Activated naive CD8-positive, alpha-beta T cell treated with anti-CD3 and anti-CD28 coated beads, Interleukin-2, amount 10 ng/mL, durations not matched to agents 7 days and 5 days (primary cell): ENCODE measurements at regions not wholly inside any gene's neighbourhood (a gene's known extent, or its start where the extent isn't known, plus 50 kb on each side); places are given as distances from the start of the nearest gene placed in this dataset.

Experiments
- ATAC-seq: fragments of 150-1000 bp; cut with Tn5 transposase; one replicate; pipeline ENCODE4 v1.10.0; 2021; ENCODE audit warnings: low read depth, moderate library complexity
- POLR2A ChIA-PET: fragments of 350-600 bp; sonication (Branson Sonifier 250); formaldehyde crosslinking; loops from one replicate; lab custom pipeline; 2021; ENCODE audit warnings: antibody characterized with exemption; lab: Charles Lee
- DNase-seq: peaks from one replicate; pipeline ENCODE4 v3.0.0; 2021
- H3K27ac Mint-ChIP-seq: one replicate; pipeline ENCODE4 v1.8.0; 2022; ENCODE audit warnings: mild to moderate bottlenecking, mixed read lengths
- H3K27me3 Mint-ChIP-seq: one replicate; pipeline ENCODE4 v1.8.0; 2022; ENCODE audit warnings: mild to moderate bottlenecking, moderate library complexity, mixed read lengths
- H3K36me3 Mint-ChIP-seq: one replicate; pipeline ENCODE4 v1.8.0; 2021; ENCODE audit warnings: mild to moderate bottlenecking, mixed read lengths
- H3K4me1 Mint-ChIP-seq: one replicate; pipeline ENCODE4 v1.8.0; 2021; ENCODE audit warnings: mixed read lengths
- H3K4me3 Mint-ChIP-seq: one replicate; pipeline ENCODE4 v1.8.0; 2022; ENCODE audit warnings: mild to moderate bottlenecking, moderate library complexity, mixed read lengths
- H3K9me3 Mint-ChIP-seq: one replicate; pipeline ENCODE4 v1.8.0; 2021; ENCODE audit warnings: mixed read lengths

- Mint-ChIP-seq H3K4me1 (no peaks in the 10 kb centered on the region), H3K4me3 (no peak overlapping the region), H3K9me3 (no peaks in the 10 kb centered on the region), H3K27me3 (peaks cover 11% of the 10 kb centered on the region), H3K27ac (no peak overlapping the region), H3K36me3 (no peaks in the 10 kb centered on the region)
- POLR2A ChIA-PET, result no interaction called here
- no peak for ATAC-seq
- no peak for DNase-seq
These were observed 67.8 kb upstream of the MAP4K3 start for GRCh38 chr2:39504790-39505335.

DNA sequence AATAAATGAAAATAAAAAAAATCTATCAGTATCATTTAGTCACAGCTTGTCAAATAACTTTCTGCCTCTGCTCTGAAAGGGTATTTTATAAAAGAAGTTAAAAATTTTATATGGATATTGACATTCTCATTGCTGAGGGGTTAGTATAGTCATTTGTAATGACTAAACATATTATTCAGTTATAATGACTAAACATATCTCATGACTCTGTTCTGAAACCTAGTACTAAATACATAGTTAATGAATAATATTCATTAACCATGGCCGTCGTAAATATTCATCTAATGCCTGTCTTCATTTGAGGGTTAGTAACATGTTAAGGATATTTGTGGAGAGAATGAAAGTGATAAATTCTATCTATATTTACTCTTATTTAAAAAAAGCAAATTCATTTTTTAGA, 69.1 kb upstream of the MAP4K3 start:
- H3K27me3 Mint-ChIP-seq, result peaks cover 11% of the 10 kb centered on the region
- DNase-seq, result no peak
- POLR2A ChIA-PET, result no interaction called here

DNA sequence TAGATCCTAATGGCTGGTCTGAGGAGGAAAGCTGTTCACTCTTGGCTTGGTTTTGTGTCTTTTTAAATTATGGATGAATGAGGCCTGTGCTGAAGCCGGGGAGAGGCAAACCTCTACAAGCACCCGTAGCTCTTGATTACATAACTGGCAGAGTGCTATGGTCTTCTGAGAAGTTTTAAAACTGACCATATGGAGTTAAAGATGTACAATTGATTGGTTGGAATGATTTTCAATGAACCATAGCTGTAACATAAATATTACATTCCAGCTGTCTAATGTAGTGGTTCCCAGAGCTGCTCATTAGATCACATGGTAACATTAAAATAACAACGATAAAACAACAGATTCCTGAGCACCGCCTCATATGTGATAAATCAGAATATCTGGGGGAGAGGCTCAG, 71.1 kb upstream of the MAP4K3 start:
- ATAC-seq (no peak), DNase-seq (no peak)
- Mint-ChIP-seq H3K4me3 (no peak overlapping the region), H3K27ac (no peak overlapping the region), H3K36me3 (no peaks in the 10 kb centered on the region), H3K4me1 (no peaks in the 10 kb centered on the region), H3K9me3 (no peaks in the 10 kb centered on the region), H3K27me3 (peaks cover 5% of the 10 kb centered on the region)
- POLR2A ChIA-PET, result no interaction called here

More for the DNA sequence above, 69.1 kb upstream of the MAP4K3 start:
- Mint-ChIP-seq H3K9me3 (no peaks in the 10 kb centered on the region), H3K36me3 (no peaks in the 10 kb centered on the region), H3K4me1 (no peaks in the 10 kb centered on the region), H3K27ac (no peak overlapping the region), H3K4me3 (no peak overlapping the region)
- no peak for ATAC-seq

DNA sequence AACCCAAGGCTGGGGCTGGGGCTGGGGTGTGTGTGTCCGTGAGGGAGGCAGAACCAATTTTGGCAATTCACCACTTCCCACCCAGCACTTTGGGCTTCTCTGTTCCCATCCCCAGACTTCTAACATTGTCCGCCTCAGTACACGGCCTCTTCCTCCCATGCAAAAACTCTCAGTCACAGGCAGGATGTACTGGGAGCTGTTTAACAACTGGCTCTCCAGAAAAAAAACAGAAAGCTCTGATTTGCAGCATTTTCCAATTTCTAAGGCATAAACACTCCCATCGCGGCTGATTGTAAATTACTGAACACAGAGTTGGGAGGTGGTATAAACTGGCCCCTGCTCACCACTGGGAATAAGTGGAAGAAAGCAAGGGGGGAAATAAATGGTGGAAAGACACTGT, 73.1 kb upstream of the MAP4K3 start:
- Mint-ChIP-seq H3K27me3 (no peaks in the 10 kb centered on the region), H3K36me3 (no peaks in the 10 kb centered on the region), H3K4me3 (no peak overlapping the region), H3K27ac (no peak overlapping the region), H3K9me3 (no peaks in the 10 kb centered on the region), H3K4me1 (peaks cover 10% of the 10 kb centered on the region)
- no peak for DNase-seq
- no peak for ATAC-seq
- POLR2A ChIA-PET, result interaction anchor here (0.6 kb wide), 1 partner anchor 307 kb away, joined by 4 read pairs; no protein-coding TSS in a partner anchor

- Mint-ChIP-seq H3K9me3 (no peaks in the 10 kb centered on the region), H3K36me3 (no peaks in the 10 kb centered on the region), H3K27me3 (no peaks in the 10 kb centered on the region), H3K4me3 (no peak overlapping the region), H3K27ac (no peak overlapping the region), H3K4me1 (peaks cover 13% of the 10 kb centered on the region)
- no peak for ATAC-seq
- POLR2A ChIA-PET, result no interaction called here
- DNase-seq, result no peak
These were observed 74.1 kb upstream of the MAP4K3 start for GRCh38 chr2:39511219-39511604.

DNA sequence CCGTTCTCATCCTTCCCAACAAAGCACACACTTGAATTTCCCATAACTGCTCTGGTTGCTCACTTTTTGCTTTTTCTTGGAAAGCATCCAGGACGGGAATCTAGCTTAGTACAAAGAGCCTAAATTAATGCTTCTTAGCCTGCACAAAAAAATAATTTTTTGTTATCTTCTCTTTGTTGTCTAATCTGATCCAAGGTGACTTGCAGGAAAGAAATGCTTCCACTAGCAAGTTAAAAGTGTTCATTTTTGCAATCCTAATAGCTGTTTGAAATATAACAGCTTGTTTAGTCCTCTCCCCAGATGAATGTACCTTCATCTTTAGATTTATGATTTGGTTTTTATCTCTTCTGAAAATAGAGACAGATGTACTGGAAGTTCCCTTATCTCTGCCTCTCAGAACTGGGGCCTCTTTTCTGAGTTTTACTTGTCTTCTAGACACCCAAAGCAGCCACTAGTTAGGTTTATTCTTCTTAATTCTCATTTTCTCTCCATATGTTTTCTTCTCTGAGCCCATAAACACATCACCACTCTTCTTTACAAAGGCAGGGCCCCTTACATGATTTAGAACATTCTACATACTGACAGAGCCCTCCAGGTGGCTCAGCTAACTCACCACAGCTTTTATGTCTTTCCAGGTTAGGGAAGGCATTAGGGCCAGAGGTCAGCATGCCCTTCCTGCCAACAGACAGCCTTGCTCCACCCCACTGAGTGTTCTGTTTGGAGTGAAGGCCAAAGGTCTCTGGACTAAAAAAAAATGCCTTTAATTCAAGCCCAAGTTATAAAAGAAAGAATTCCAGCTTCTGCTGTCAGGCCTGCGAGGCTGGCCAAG, 74.7 kb upstream of the MAP4K3 start:
- POLR2A ChIA-PET, result no interaction called here
- Mint-ChIP-seq H3K36me3 (no peaks in the 10 kb centered on the region), H3K9me3 (no peaks in the 10 kb centered on the region), H3K27ac (no peak overlapping the region), H3K4me3 (no peak overlapping the region), H3K4me1 (peaks cover 13% of the 10 kb centered on the region), H3K27me3 (no peaks in the 10 kb centered on the region)
- no peak for DNase-seq
- no peak for ATAC-seq

GRCh38 chr2:39512434-39512935, 75.4 kb upstream of the MAP4K3 start:
- H3K4me3 Mint-ChIP-seq, result no peak overlapping the region
- H3K9me3 Mint-ChIP-seq, result no peaks in the 10 kb centered on the region
- peaks cover 13% of the 10 kb centered on the region for H3K4me1 Mint-ChIP-seq
- DNase-seq (no peak), ATAC-seq (no peak)
- H3K27me3 Mint-ChIP-seq, result no peaks in the 10 kb centered on the region
- POLR2A ChIA-PET, result no interaction called here
- no peak overlapping the region for H3K27ac Mint-ChIP-seq
- no peaks in the 10 kb centered on the region for H3K36me3 Mint-ChIP-seq

GRCh38 chr2:39512941-39513340, 75.9 kb upstream of the MAP4K3 start:
- peaks cover 13% of the 10 kb centered on the region for H3K4me1 Mint-ChIP-seq
- no peak for ATAC-seq
- POLR2A ChIA-PET, result no interaction called here
- no peak for DNase-seq
- H3K9me3 Mint-ChIP-seq, result no peaks in the 10 kb centered on the region
- H3K36me3 Mint-ChIP-seq, result no peaks in the 10 kb centered on the region
- no peaks in the 10 kb centered on the region for H3K27me3 Mint-ChIP-seq
- no peak overlapping the region for H3K4me3 Mint-ChIP-seq
- H3K27ac Mint-ChIP-seq, result no peak overlapping the region

DNA sequence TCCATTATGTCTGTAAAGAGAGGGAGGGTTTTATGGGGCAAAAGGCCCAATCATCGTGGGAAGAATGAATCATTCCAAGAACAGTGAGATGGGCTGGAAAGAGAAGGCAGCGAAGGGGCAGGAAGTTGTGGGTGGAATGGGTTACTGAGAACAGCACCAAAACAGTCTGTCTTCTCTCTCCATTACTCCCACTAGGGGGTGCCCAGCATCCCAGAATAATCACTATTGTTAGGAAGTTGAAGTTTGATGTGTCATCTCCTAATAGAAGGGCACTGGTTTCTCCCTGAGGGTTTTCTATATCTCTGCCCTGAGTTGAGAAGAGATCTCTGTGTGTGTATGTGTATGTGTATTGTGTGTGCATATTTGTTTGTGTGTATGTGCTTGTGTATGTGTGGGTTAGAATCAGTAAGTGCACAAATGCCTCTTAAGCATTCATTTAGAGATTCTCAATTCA, 76.6 kb upstream of the MAP4K3 start:
- Mint-ChIP-seq H3K27ac (no peak overlapping the region), H3K9me3 (no peaks in the 10 kb centered on the region), H3K4me1 (peaks cover 13% of the 10 kb centered on the region), H3K4me3 (no peak overlapping the region), H3K36me3 (no peaks in the 10 kb centered on the region), H3K27me3 (no peaks in the 10 kb centered on the region)
- POLR2A ChIA-PET, result no interaction called here
- DNase-seq, result no peak
- peak; percentile 82 for ATAC-seq

DNA sequence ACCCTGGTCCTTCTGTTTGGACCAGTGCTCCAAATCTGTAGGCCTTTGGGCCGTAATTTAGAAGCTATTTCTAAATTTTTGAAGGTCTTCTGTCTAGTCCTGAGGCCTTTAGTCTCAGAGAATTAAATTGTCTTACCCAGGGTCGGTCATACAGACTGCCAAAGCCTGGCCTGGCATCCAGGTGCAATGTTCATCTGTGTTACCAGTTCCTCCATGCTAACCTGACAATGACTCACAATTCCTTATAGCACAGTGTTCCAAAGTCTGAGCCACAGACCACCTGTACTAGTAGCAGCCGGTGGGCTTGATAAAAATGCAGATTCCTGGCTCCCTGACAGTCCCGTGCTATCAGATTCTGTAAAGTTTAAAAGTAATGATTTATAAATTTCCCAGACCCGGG, 77.7 kb upstream of the MAP4K3 start:
- Mint-ChIP-seq H3K36me3 (no peaks in the 10 kb centered on the region), H3K27me3 (no peaks in the 10 kb centered on the region), H3K9me3 (no peaks in the 10 kb centered on the region), H3K27ac (no peak overlapping the region), H3K4me3 (no peak overlapping the region), H3K4me1 (peaks cover 13% of the 10 kb centered on the region)
- no peak for ATAC-seq
- POLR2A ChIA-PET, result no interaction called here
- DNase-seq, result no peak

DNA sequence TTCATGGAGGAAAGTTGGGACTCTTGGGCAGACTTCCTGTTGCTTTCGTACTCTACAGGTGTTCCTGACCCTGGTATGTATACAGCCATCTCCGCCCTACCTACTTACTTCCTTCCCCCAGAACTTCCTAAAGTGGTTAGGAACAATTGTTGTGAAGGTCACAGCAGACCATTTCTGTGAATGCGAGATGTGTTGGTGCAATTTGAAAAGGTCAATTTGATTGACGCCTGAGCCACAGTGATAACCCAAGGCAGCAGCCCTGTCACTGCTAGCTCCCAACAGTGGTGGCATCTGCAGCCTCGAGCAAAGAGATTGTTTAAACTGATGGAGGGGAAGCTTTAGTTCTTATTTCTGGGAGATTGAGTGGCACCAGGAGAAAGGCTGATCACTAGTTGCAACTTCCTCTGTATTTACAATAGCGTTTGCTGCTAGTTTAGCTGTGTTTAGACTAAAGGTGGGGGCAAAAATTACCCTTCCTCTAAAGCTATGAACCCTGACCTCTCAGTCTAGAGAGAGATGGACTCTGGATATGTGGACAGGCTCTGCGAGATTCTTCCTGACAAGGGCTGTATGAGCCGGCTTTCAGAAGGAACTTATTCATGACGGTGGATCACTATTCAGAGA, 78.3 kb upstream of the MAP4K3 start:
- Mint-ChIP-seq H3K4me1 (peaks cover 13% of the 10 kb centered on the region), H3K9me3 (peaks cover 2% of the 10 kb centered on the region), H3K27ac (no peak overlapping the region), H3K36me3 (no peaks in the 10 kb centered on the region), H3K27me3 (no peaks in the 10 kb centered on the region), H3K4me3 (no peak overlapping the region)
- POLR2A ChIA-PET, result no interaction called here
- ATAC-seq (no peak), DNase-seq (no peak)

GRCh38 chr2:39515897-39516346, 78.8 kb upstream of the MAP4K3 start:
- POLR2A ChIA-PET, result no interaction called here
- Mint-ChIP-seq H3K9me3 (peaks cover 2% of the 10 kb centered on the region), H3K4me3 (no peak overlapping the region), H3K4me1 (peaks cover 13% of the 10 kb centered on the region), H3K27ac (no peak overlapping the region), H3K27me3 (no peaks in the 10 kb centered on the region), H3K36me3 (no peaks in the 10 kb centered on the region)
- ATAC-seq (no peak), DNase-seq (no peak)

DNA sequence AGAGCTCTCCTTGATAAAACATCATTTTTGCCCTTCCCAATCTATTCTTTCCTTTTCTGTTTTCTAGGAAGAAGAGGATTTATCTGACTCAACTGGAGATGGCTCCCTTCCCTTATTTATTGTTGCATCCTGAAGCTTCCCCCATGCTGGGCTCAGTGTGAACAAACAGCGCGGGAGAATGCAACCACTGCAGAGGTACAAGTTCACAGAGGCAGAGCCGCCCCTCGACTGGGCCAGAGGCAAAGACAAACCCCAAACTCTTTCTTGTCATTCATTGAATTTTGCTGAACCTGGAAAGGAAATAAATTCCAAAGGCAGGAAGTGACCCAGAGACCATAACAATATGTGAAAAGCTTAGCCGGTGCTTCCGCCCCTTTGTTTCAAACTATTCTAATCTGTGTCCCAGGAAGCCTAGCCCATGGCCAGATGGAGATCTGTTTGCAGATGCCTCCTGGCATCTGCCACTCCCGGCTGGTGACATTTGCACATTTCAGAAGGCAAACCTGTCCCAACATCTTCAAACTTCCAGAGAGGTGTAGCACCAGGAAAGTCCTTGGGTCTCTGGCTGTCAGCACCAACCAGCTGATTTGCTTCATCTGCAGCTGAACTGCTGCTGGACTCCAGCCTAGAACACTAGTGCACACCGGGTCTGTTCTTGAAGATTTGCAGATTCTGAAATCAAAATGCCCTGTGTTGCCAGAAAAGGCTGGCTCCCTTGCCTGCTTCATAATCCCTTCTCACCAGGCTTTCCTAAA, 79.4 kb upstream of the MAP4K3 start:
- no peak for ATAC-seq
- Mint-ChIP-seq H3K4me3 (no peak overlapping the region), H3K27me3 (no peaks in the 10 kb centered on the region), H3K9me3 (peaks cover 2% of the 10 kb centered on the region), H3K4me1 (peaks cover 13% of the 10 kb centered on the region), H3K27ac (no peak overlapping the region), H3K36me3 (no peaks in the 10 kb centered on the region)
- POLR2A ChIA-PET, result no interaction called here
- DNase-seq, result no peak
